SKM-1 (cell line): ENCODE measurements at regions not wholly inside any gene's neighbourhood (a gene's known extent, or its start where the extent isn't known, plus 50 kb on each side); places are given as distances from the start of the nearest gene placed in this dataset.
"Not testable (repeated sequence)": the region's sequence is repeated elsewhere in the genome, so short reads cannot be mapped to it uniquely, and the experiment has no call there.

ENCODE experiments used
- DNase-seq: peaks from one replicate; lab custom pipeline; 2025; ENCODE audit not compliant: unreplicated experiment; lab: John Stamatoyannopoulos, UW

GRCh38 chr10:2921956-2922680, 145.2 kb upstream of the PFKP start:
- no peak for DNase-seq

DNA sequence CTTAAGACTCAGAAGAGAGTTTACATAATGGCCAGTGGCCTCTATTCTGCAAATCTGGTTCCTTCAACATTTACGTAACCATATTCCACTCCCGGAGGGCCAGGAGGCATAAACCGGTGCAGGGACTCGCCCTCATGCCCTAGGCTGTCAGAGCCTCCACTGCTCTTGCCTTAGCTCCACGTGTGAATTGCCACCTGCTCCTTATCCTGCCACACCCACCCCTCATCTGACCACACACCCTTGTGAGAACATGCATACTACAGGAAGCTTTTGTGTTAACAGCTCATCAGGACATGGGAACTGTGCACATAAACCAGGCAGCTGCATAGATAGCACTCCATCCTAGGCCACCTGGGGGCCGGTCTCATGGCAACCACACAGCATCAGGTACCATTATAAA, 146.7 kb upstream of the PFKP start:
- DNase-seq: no peak

DNA sequence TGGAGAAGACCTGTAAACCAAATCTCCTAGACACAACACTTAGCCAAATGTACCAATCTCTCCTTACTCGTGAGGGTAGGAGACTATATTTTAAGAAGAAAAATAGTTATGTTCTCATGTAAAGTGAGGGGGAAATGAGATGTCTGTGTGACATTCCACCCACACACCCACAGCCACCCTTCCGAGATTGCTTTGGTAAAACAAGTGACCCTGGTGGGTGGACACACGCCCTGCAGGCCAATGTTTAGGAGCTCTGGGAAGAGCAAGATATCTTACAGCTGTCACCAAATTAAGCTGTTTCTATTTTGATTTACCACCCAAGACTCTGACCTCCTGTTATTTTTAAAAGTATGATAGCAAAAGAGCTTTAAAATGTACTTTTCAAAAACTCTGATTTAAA, 147.2 kb upstream of the PFKP start:
- no peak for DNase-seq

DNA sequence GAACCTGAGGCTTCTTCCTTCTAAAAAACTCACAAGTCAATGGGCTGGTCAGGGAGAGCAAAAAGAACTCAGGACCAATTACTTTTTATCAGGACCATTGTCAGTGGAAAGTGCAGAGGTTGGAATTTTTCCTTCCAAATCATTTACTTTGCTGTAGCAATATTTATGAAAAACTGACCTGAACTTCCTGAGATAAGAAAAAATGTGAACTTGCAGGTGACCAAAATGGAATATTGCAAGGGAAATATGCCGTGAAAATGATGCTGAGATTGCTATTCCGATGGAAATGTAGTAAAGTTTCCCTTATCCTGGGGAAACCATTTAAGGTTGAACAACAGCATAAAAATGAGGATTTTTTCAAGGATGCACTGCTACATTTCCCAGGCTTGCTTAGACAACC, 148.3 kb upstream of the PFKP start:
- DNase-seq: no peak

DNA sequence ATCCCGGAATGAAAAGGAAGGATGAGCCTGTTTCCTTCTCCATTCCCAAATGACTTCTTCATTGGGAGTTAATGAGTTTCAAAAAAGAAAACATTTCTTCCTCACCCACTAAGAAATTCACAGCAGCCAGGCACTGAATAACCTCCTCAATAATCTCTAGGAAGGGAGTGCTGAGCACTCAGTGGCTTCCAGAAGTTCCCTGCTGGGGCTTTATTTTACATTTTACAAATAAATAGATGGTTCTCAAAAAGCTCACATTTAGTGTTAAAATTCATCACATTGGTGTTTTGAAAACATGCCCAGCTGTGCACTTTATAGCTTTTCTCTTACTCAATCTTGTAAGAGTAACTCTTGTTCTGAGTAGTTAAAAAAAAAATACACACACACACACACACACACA, 148.9 kb upstream of the PFKP start:
- no peak for DNase-seq

- no peak for DNase-seq
Observed at GRCh38 chr10:2917926-2918325, 149.4 kb upstream of the PFKP start.

- DNase-seq: no peak
Observed at GRCh38 chr10:2915412-2915811, 151.9 kb upstream of the PFKP start.

DNA sequence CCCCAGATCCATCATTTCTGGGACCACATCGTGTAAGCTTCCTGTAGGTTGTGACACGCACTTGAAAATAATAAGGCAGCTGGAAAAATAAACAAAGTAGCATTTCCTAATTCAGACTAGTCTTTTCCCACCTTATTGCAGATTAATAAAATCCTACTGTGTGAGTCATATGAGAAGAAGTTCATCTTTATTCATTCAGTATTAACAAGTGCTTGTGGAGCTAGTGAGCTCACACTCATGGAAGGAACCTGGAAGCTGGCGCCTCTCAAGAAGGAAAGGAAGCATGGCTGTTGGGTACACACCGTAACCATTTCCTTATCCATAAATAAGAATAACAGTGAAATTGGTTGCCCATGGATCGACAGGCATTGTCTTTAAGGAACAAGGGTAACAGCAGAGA, 152.6 kb upstream of the PFKP start:
- DNase-seq: no peak

GRCh38 chr10:2913474-2913873, 153.9 kb upstream of the PFKP start:
- no peak for DNase-seq

- DNase-seq: no peak
Observed at GRCh38 chr10:2910656-2911055, 156.7 kb upstream of the PFKP start.

GRCh38 chr10:2909921-2910320, 157.4 kb upstream of the PFKP start:
- DNase-seq: no peak

DNA sequence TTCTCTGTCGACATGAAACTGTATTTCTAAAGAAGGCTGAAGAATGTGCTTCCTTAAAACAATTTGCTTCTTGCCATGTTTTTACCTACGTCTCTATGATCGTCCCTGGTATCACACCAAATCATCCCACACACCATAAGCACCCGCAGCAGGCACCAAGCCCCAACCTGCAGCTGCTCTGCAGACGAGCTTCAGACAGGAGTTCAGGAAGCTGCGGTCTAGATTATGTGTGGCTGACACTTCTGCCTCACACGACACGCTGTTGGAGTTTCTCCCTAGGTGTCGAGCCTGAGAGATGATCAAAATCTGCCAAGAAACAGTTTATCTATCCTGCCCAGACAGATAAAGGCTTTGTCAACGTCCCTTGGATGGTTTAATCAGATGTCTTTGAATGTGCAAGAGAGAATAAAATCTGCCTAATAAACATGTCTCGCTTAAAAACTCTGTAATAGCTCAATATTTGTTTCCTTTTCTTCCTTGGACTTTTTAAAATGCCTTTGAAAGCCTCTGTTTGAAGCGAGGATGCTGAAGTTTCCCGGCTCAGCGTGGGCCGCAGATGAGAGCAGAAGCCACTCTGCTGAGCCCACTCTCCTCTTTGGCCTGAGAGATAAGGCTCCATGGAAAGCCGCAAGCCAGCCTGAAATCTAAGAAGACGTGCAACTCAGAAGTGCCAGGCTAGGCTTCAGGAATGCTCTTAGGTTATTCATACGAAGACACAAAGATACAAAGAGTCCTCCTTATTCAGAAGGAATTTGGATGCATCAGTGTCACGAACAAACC, 158.3 kb upstream of the PFKP start:
- no peak for DNase-seq

GRCh38 chr10:2906974-2907373, 160.4 kb upstream of the PFKP start:
- no peak for DNase-seq

- DNase-seq: no peak
Observed at GRCh38 chr10:2905851-2906250, 161.5 kb upstream of the PFKP start.

GRCh38 chr10:2900530-2900929, 166.8 kb upstream of the PFKP start:
- DNase-seq: no peak

DNA sequence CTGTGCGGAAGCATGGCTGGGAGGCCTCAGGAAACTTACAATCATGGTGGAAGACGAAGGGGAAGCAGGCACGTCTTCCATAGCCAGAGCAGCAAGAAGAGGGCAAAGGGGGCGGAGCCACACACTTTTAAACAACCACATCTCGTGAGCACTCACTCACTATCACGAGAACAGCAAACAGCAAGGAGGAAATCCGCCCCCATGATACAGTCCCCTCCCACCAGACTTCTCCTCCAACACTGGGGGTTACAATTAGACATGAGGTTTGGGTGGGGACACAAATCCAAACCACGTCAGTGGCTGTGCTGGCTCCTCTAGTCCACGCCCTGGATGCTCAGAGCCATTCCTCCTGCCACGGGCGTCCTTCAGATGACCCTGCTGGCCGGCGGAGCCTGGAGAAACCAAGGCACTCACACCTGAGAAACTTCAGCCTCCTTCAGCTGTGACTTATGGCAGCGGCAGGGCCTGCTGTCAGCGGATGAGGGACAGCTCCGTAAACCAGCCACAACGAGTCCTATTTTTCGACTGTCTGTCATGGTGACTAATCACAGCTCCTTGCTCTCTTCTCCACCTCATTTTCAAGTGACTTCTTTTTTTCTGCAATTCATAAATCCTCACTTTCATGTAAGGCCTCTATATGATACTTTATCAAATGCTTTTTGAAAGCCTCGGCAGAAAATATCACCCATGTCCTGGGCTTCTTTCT, 167.9 kb upstream of the PFKP start:
- no peak for DNase-seq

DNA sequence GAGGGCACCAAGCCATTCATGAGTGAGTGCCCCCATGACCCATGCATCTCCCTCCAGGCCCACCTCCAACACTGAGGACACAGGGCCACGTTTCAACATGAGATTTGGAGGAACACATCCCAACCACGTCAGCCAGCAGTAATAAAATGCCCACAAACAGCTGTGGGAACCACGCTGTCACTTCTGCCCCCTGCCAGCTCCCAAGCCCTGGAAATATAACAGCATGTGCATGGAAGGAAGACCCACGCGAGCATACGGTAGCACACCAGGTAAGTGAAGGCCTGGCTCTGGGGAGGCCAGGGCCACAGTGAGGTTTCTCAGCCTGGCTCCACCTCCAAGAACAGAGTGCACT, 168.9 kb upstream of the PFKP start:
- DNase-seq: no peak

GRCh38 chr10:2897619-2898508, 169.5 kb upstream of the PFKP start:
- DNase-seq: no peak

GRCh38 chr10:2896334-2896733, 171.0 kb upstream of the PFKP start:
- not testable (repeated sequence) for DNase-seq

DNA sequence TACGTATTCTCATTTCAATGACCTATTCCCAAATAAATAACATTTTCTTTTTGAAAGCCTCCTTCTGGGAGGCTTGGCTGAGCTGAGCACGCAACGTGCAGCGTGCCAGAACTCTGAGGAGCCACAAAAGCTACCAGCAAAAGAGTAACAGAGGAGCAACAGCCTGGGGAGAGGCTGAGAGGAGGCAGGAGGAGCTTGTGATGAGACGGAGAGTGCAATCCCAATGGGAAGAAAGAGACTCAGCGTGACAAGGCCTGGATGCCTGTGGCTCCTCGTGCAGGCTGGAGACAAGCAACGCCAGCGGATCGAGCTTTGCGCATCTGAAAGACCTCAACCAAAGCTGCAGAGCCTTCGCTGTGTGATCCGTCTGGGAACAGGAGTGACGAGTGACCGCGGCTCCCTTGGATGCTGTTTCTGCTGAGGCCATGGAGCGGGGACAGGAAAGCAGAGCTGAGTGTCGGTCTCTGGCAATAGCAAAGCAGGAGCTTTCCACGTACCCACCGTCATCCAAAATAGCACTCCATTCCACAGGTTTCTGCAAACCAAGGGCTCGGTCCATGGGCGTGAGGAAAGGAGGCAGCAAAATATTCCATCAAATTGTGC, 171.7 kb upstream of the PFKP start:
- DNase-seq: no peak

GRCh38 chr10:2893991-2894390, 173.4 kb upstream of the PFKP start:
- DNase-seq: no peak
